T-cell (primary cell): ENCODE measurements at regions not wholly inside any gene's neighbourhood (a gene's known extent, or its start where the extent isn't known, plus 50 kb on each side); places are given as distances from the start of the nearest gene placed in this dataset.
A peak's percentile ranks its signal among the peaks of the same experiment; 100 is the strongest.

Experiments used
- ATAC-seq, 4 experiments: fragments of 200-7000 bp in 3 of 4; fragments of 150-1000 bp in 1 of 4; cut with Tn5 transposase; replicated peaks in 1 of 4; 1 replicate in 3 of 4; 2 replicates in 1 of 4; pipeline ENCODE4 v1.10.0; 2021; ENCODE audit warnings: moderate library complexity in 3 of 4, mild to moderate bottlenecking in 2 of 4, moderate number of reproducible peaks in 1 of 4
- CTCF ChIA-PET, 2 donors: fragments of 300-600 bp; sonication (Branson Sonifier 250); formaldehyde crosslinking; loops; one replicate each; lab custom pipeline; 2022; ENCODE audit warnings: antibody characterized with exemption in 2 of 2; lab: Charles Lee
- POLR2A ChIA-PET, 2 donors: fragments of 300-600 bp; sonication (Branson Sonifier 250); formaldehyde crosslinking; loops; one replicate each; lab custom pipeline; 2022; ENCODE audit warnings: antibody characterized with exemption in 2 of 2; lab: Charles Lee
- DNase-seq, 35 experiments: peaks; one replicate each; pipeline versions ENCODE4 v3.0.0 to v3.0.0-alpha.2; 2013 to 2023
- H3K27ac ChIP-seq: one replicate; pipeline ENCODE4 v1.5.1; 2013; ENCODE audit warnings: low read length
- H3K27me3 ChIP-seq, 2 experiments: replicated peaks in 1 of 2; 1 replicate in 1 of 2; 2 replicates in 1 of 2; pipeline versions ENCODE4 v1.6.1 to v1.7.0; 2013; ENCODE audit warnings: low read length in 1 of 2, mixed read lengths in 1 of 2; ENCODE audit not compliant: control insufficient read depth in 2 of 2, insufficient read depth in 2 of 2; ENCODE audit errors: extremely low read depth in 1 of 2
- H3K36me3 ChIP-seq, 2 donors: 1 replicate in 1 of 2; 2 replicates in 1 of 2; pipeline versions ENCODE4 v1.6.1 to v1.7.0; 2013; ENCODE audit warnings: low read length in 1 of 2; ENCODE audit not compliant: control insufficient read depth in 2 of 2, insufficient read depth in 1 of 2; ENCODE audit errors: extremely low read depth in 1 of 2
- H3K4me1 ChIP-seq, 2 experiments: 1 replicate in 1 of 2; 2 replicates in 1 of 2; pipeline versions ENCODE4 v1.6.1 to v1.7.0; 2013; ENCODE audit warnings: low read length in 2 of 2, mixed read lengths in 1 of 2; ENCODE audit not compliant: insufficient read depth in 2 of 2, control insufficient read depth in 1 of 2; ENCODE audit errors: extremely low read depth in 1 of 2
- H3K4me3 ChIP-seq, 2 donors: 1 replicate in 1 of 2; 2 replicates in 1 of 2; pipeline versions ENCODE4 v1.5.1 to v1.7.0; 2013; ENCODE audit warnings: mild to moderate bottlenecking in 2 of 2, low read length in 1 of 2, moderate library complexity in 1 of 2; ENCODE audit not compliant: control insufficient read depth in 1 of 2; ENCODE audit errors: extremely low read depth in 1 of 2
- H3K9me3 ChIP-seq: 2 replicates; pipeline ENCODE4 v1.7.0; 2013
- H3K27ac Mint-ChIP-seq, 2 donors: one replicate each; pipeline ENCODE4 v1.8.0; 2020 to 2021; ENCODE audit warnings: mild to moderate bottlenecking in 2 of 2, mixed read lengths in 2 of 2
- H3K27me3 Mint-ChIP-seq, 2 donors: one replicate each; pipeline ENCODE4 v1.8.0; 2021 to 2022; ENCODE audit warnings: mixed read lengths in 2 of 2
- H3K36me3 Mint-ChIP-seq: one replicate; pipeline ENCODE4 v1.8.0; 2021; ENCODE audit warnings: mixed read lengths
- H3K4me1 Mint-ChIP-seq, 3 donors: one replicate each; pipeline ENCODE4 v1.8.0; 2020 to 2022; ENCODE audit warnings: mixed read lengths in 3 of 3, mild to moderate bottlenecking in 1 of 3
- H3K4me3 Mint-ChIP-seq, 3 donors: one replicate each; pipeline ENCODE4 v1.8.0; 2020 to 2022; ENCODE audit warnings: mild to moderate bottlenecking in 3 of 3, mixed read lengths in 3 of 3, moderate library complexity in 3 of 3
- H3K9me3 Mint-ChIP-seq, 3 donors: one replicate each; pipeline ENCODE4 v1.8.0; 2020 to 2022; ENCODE audit warnings: mixed read lengths in 3 of 3
- WGBS: methylation state at CpG from one replicate; pipeline ENCODE4 v1.1.5; 2013; ENCODE audit warnings: missing lambda C conversion rate; ENCODE audit not compliant: insufficient coverage; 5-methylcytosine and 5-hydroxymethylcytosine counted together

GRCh38 chr22:26901198-26901816 is 243.9 kb downstream of the MIAT start:
- ChIA-PET CTCF (no interaction called here), POLR2A (no interaction called here)
- H3K4me1 ChIP-seq: peaks cover 0 to 12% of the 10 kb centered on the region in 2 experiments
- no peak overlapping the region for H3K4me3 Mint-ChIP-seq
- no peaks in the 10 kb centered on the region for H3K36me3 ChIP-seq
- H3K27ac Mint-ChIP-seq: no peak overlapping the region
- WGBS: 77% methylated on average over 15 of the region's 20 CpGs
- no peak overlapping the region for H3K4me3 ChIP-seq
- no peak overlapping the region for H3K27ac ChIP-seq
- H3K27me3 ChIP-seq: peaks cover 0 to 32% of the 10 kb centered on the region in 2 experiments
- no peak for ATAC-seq
- H3K36me3 Mint-ChIP-seq: peaks cover 7% of the 10 kb centered on the region
- no peaks in the 10 kb centered on the region for H3K9me3 ChIP-seq
- H3K4me1 Mint-ChIP-seq: peaks cover 8 to 18% (median 18%) of the 10 kb centered on the region in 3 donors
- H3K27me3 Mint-ChIP-seq: peaks cover 41 to 61% of the 10 kb centered on the region in 2 donors
- peaks cover 0 to 4% (median 0%) of the 10 kb centered on the region in 3 donors for H3K9me3 Mint-ChIP-seq
- DNase-seq: no peak

- ATAC-seq: no peak
- Mint-ChIP-seq H3K9me3 (peaks cover 0 to 4% (median 0%) of the 10 kb centered on the region in 3 donors), H3K27ac (no peak overlapping the region), H3K36me3 (peaks cover 12% of the 10 kb centered on the region), H3K4me3 (peak overlapping the region; percentile 48 to 72 (median 49)), H3K4me1 (peaks cover 8 to 18% (median 18%) of the 10 kb centered on the region in 3 donors), H3K27me3 (peaks cover 36 to 57% of the 10 kb centered on the region in 2 donors)
- H3K4me1 ChIP-seq: peaks cover 0 to 12% of the 10 kb centered on the region in 2 experiments
- no peak for DNase-seq
- H3K27ac ChIP-seq: no peak overlapping the region
- WGBS: 11% methylated on average over 1 of the region's 7 CpGs
- peaks cover 0 to 30% of the 10 kb centered on the region in 2 experiments for H3K27me3 ChIP-seq
- no peaks in the 10 kb centered on the region for H3K9me3 ChIP-seq
- peak overlapping the region; percentile 15 to 40 for H3K4me3 ChIP-seq
- CTCF ChIA-PET: no interaction called here
- POLR2A ChIA-PET: no interaction called here
- no peaks in the 10 kb centered on the region for H3K36me3 ChIP-seq
Observed at GRCh38 chr22:26902401-26903029, 245.1 kb downstream of the MIAT start.

GRCh38 chr22:26903030-26903856 is 245.9 kb downstream of the MIAT start:
- DNase-seq (peak in 2 of 35 experiments; percentile 3 to 11), ATAC-seq (no peak)
- H3K27ac ChIP-seq: no peak overlapping the region
- H3K36me3 Mint-ChIP-seq: peaks cover 10% of the 10 kb centered on the region
- no peaks in the 10 kb centered on the region for H3K9me3 Mint-ChIP-seq
- WGBS: 9% methylated on average over 22 of the region's 36 CpGs
- H3K9me3 ChIP-seq: no peaks in the 10 kb centered on the region
- ChIA-PET POLR2A (no interaction called here), CTCF (no interaction called here)
- peaks cover 29 to 50% of the 10 kb centered on the region in 2 donors for H3K27me3 Mint-ChIP-seq
- peaks cover 0 to 22% of the 10 kb centered on the region in 2 experiments for H3K27me3 ChIP-seq
- H3K4me3 ChIP-seq: peak overlapping the region; percentile 15 to 40
- peaks cover 0 to 12% of the 10 kb centered on the region in 2 experiments for H3K4me1 ChIP-seq
- no peak overlapping the region for H3K27ac Mint-ChIP-seq
- H3K4me1 Mint-ChIP-seq: peaks cover 8 to 18% (median 18%) of the 10 kb centered on the region in 3 donors
- H3K36me3 ChIP-seq: no peaks in the 10 kb centered on the region
- H3K4me3 Mint-ChIP-seq: peak overlapping the region; percentile 48 to 72 (median 49)

GRCh38 chr22:26904483-26904882 is 247.1 kb downstream of the MIAT start:
- ChIA-PET CTCF (no interaction called here), POLR2A (no interaction called here)
- Mint-ChIP-seq H3K9me3 (no peaks in the 10 kb centered on the region), H3K36me3 (peaks cover 20% of the 10 kb centered on the region), H3K4me1 (peaks cover 8 to 18% (median 18%) of the 10 kb centered on the region in 3 donors), H3K27me3 (peaks cover 22 to 39% of the 10 kb centered on the region in 2 donors), H3K27ac (no peak overlapping the region), H3K4me3 (no peak overlapping the region)
- peaks cover 0 to 12% of the 10 kb centered on the region in 2 experiments for H3K4me1 ChIP-seq
- no peak overlapping the region for H3K4me3 ChIP-seq
- DNase-seq (no peak), ATAC-seq (no peak)
- whole genome bisulfite sequencing: 58% methylated on average over 2 of the region's 3 CpGs
- H3K27me3 ChIP-seq: peaks cover 0 to 22% of the 10 kb centered on the region in 2 experiments
- no peaks in the 10 kb centered on the region for H3K36me3 ChIP-seq
- H3K27ac ChIP-seq: no peak overlapping the region
- no peaks in the 10 kb centered on the region for H3K9me3 ChIP-seq

GRCh38 chr22:26905076-26905475 is 247.7 kb downstream of the MIAT start:
- H3K36me3 Mint-ChIP-seq: peaks cover 20% of the 10 kb centered on the region
- CTCF ChIA-PET: no interaction called here
- peaks cover 20 to 38% of the 10 kb centered on the region in 2 donors for H3K27me3 Mint-ChIP-seq

GRCh38 chr22:26905640-26906039 is 248.3 kb downstream of the MIAT start:
- no peaks in the 10 kb centered on the region for H3K9me3 Mint-ChIP-seq
- 69% methylated on average over 4 of the region's 4 CpGs for WGBS

More at GRCh38 chr22:26905076-26905475, 247.7 kb downstream of the MIAT start:
- no peaks in the 10 kb centered on the region for H3K36me3 ChIP-seq
- H3K27me3 ChIP-seq: peaks cover 0 to 22% of the 10 kb centered on the region in 2 experiments
- DNase-seq (no peak), ATAC-seq (no peak)
- no peak overlapping the region for H3K27ac ChIP-seq
- Mint-ChIP-seq H3K4me3 (no peak overlapping the region), H3K4me1 (peaks cover 8 to 18% (median 18%) of the 10 kb centered on the region in 3 donors), H3K9me3 (no peaks in the 10 kb centered on the region), H3K27ac (no peak overlapping the region)
- POLR2A ChIA-PET: no interaction called here
- no peaks in the 10 kb centered on the region for H3K9me3 ChIP-seq
- H3K4me1 ChIP-seq: peaks cover 0 to 12% of the 10 kb centered on the region in 2 experiments
- no peak overlapping the region for H3K4me3 ChIP-seq
- 60% methylated on average over 3 of the region's 3 CpGs for WGBS

More at GRCh38 chr22:26905640-26906039, 248.3 kb downstream of the MIAT start:
- Histone ChIP-seq H3K4me3 (no peak overlapping the region), H3K9me3 (no peaks in the 10 kb centered on the region), H3K27ac (no peak overlapping the region), H3K36me3 (no peaks in the 10 kb centered on the region), H3K4me1 (peaks cover 0 to 12% of the 10 kb centered on the region in 2 experiments), H3K27me3 (peaks cover 0 to 22% of the 10 kb centered on the region in 2 experiments)
- no peak overlapping the region for H3K4me3 Mint-ChIP-seq
- ChIA-PET POLR2A (no interaction called here), CTCF (no interaction called here)
- DNase-seq (no peak), ATAC-seq (no peak)
- peaks cover 26% of the 10 kb centered on the region for H3K36me3 Mint-ChIP-seq
- H3K27ac Mint-ChIP-seq: no peak overlapping the region
- peaks cover 15 to 32% of the 10 kb centered on the region in 2 donors for H3K27me3 Mint-ChIP-seq
- H3K4me1 Mint-ChIP-seq: peaks cover 8 to 18% (median 18%) of the 10 kb centered on the region in 3 donors
